ENCODE measurements at regions not wholly inside any gene's neighbourhood (a gene's known extent, or its start where the extent isn't known, plus 50 kb on each side); places are given as distances from the start of the nearest gene placed in this dataset.

DNA sequence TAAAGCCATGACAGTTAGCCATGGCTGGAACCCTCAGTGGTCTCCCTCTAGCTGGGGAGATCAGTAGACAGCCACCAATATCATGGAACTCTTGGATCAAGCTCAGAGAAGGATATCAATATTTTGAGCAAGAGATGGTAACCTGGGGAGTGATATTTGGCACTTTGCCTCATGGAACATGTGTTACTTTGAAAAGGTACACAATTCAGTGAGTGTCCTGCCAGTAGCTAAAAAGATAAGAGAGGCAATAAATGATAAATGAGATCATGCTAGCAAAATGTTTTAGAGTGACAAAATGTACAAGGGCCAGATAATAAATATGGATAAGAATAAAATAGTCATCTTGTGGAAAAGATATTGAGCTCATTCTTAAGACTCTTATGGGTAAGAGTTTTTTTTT, 1618.7 kb downstream of the OLFM4 start:
- Histone ChIP-seq H3K9me3 (ENCODE audit: control insufficient read depth, insufficient read depth, low read depth, low read length) (no peaks in the 10 kb centered on the region), H3K4me1 (ENCODE audit: control insufficient read depth, insufficient read depth, low read length) (no peaks in the 10 kb centered on the region), H3K27ac (ENCODE audit: extremely low read depth, low read depth, low read length) (no peak overlapping the region), H3K36me3 (ENCODE audit: control insufficient read depth in 2 of 2, insufficient read depth in 1 of 2, low read length in 2 of 2) (no peaks in the 10 kb centered on the region), H3K4me3 (ENCODE audit: low read depth, low read length) (no peak overlapping the region)
- ChIA-PET CTCF (no interaction called here), POLR2A (no interaction called here)
- TF ChIP-seq ZNF202 (tag by site-specific recombination; IDR thresholded peaks at IDR 0.05; ENCODE audit: borderline replicate concordance) = no peak
- no peak for TF ChIP-seq SP2 (tag by site-specific recombination; IDR thresholded peaks at IDR 0.05)
- no peak for TF ChIP-seq BCL11B (tag by site-specific recombination; IDR thresholded peaks at IDR 0.05; ENCODE audit: low read depth)
- TF ChIP-seq ZNF133 (tag by site-specific recombination; IDR thresholded peaks at IDR 0.05) = no peak
- no peak for TF ChIP-seq WT1 (tag by site-specific recombination; IDR thresholded peaks at IDR 0.05)
- TF ChIP-seq ZNF112 (tag by site-specific recombination; IDR thresholded peaks at IDR 0.05) = no peak
- TF ChIP-seq ZNF121 (tag by site-specific recombination; IDR thresholded peaks at IDR 0.05) = no peak
- no peak for TF ChIP-seq PBX3 (CRISPR knock-in tag; IDR thresholded peaks at IDR 0.05)
- TF ChIP-seq, protein P1, sequence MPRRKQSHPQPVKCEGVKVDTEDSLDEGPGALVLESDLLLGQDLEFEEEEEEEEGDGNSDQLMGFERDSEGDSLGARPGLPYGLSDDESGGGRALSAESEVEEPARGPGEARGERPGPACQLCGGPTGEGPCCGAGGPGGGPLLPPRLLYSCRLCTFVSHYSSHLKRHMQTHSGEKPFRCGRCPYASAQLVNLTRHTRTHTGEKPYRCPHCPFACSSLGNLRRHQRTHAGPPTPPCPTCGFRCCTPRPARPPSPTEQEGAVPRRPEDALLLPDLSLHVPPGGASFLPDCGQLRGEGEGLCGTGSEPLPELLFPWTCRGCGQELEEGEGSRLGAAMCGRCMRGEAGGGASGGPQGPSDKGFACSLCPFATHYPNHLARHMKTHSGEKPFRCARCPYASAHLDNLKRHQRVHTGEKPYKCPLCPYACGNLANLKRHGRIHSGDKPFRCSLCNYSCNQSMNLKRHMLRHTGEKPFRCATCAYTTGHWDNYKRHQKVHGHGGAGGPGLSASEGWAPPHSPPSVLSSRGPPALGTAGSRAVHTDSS (tag by site-specific recombination; IDR thresholded peaks at IDR 0.05) = no peak
- TF ChIP-seq ZNF629 (tag by site-specific recombination; IDR thresholded peaks at IDR 0.05) = no peak
- TF ChIP-seq YY2 (tag by site-specific recombination; IDR thresholded peaks at IDR 0.05) = no peak
- TF ChIP-seq ZNF341 (tag by site-specific recombination; IDR thresholded peaks at IDR 0.05; ENCODE audit: low read depth) = no peak
- no peak for TF ChIP-seq HOXA7 (CRISPR knock-in tag; IDR thresholded peaks at IDR 0.05; ENCODE audit: borderline replicate concordance)
- no peak for TF ChIP-seq ZNF610 (tag by site-specific recombination; IDR thresholded peaks at IDR 0.05; ENCODE audit: borderline replicate concordance)
- TF ChIP-seq ZFP69B (tag by site-specific recombination; IDR thresholded peaks at IDR 0.05) = no peak
- no peak for TF ChIP-seq ZNF362 (tag by site-specific recombination; IDR thresholded peaks at IDR 0.05)
- TF ChIP-seq ZNF837 (tag by site-specific recombination; IDR thresholded peaks at IDR 0.05) = no peak
- no peak for TF ChIP-seq ZSCAN23 (tag by site-specific recombination; IDR thresholded peaks at IDR 0.05)
- TF ChIP-seq ZSCAN16 (tag by site-specific recombination; IDR thresholded peaks at IDR 0.05) = no peak
- TF ChIP-seq GLI2 (tag by site-specific recombination; IDR thresholded peaks at IDR 0.05; ENCODE audit: borderline replicate concordance, low read depth) = no peak

DNA sequence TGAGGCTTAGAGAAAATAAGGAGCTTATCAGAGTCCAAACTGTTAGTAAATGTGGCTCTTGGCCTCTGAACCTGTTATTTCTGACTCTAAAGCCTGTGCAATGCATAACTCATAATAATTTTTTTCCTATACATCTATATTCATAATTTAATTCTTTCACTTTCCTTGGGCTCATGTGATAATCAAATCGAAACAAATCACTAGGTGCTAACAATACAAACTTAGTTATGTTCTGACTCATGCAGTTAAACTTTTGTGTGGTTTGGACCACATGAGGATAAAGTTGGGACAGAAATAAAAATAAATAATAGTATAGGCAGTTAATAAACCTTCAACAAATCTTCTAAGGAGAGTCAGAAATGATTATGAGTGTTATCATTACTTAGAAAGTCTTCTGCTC, 1629.0 kb downstream of the OLFM4 start:
- Histone ChIP-seq H3K27ac (ENCODE audit: extremely low read depth, low read depth, low read length) (no peak overlapping the region), H3K4me1 (ENCODE audit: control insufficient read depth, insufficient read depth, low read length) (no peaks in the 10 kb centered on the region), H3K36me3 (ENCODE audit: control insufficient read depth in 2 of 2, insufficient read depth in 1 of 2, low read length in 2 of 2) (no peaks in the 10 kb centered on the region), H3K9me3 (ENCODE audit: control insufficient read depth, insufficient read depth, low read depth, low read length) (no peaks in the 10 kb centered on the region), H3K4me3 (ENCODE audit: low read depth, low read length) (no peak overlapping the region)
- ChIA-PET CTCF (no interaction called here), POLR2A (no interaction called here)
- no peak for TF ChIP-seq ZSCAN30 (tag by site-specific recombination; IDR thresholded peaks at IDR 0.05)
- TF ChIP-seq, protein P2, sequence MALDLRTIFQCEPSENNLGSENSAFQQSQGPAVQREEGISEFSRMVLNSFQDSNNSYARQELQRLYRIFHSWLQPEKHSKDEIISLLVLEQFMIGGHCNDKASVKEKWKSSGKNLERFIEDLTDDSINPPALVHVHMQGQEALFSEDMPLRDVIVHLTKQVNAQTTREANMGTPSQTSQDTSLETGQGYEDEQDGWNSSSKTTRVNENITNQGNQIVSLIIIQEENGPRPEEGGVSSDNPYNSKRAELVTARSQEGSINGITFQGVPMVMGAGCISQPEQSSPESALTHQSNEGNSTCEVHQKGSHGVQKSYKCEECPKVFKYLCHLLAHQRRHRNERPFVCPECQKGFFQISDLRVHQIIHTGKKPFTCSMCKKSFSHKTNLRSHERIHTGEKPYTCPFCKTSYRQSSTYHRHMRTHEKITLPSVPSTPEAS (tag by site-specific recombination; IDR thresholded peaks at IDR 0.05) = no peak
- TF ChIP-seq SALL2 (tag by site-specific recombination; IDR thresholded peaks at IDR 0.05; ENCODE audit: borderline replicate concordance) = no peak
- TF ChIP-seq ZNF394 (tag by site-specific recombination; IDR thresholded peaks at IDR 0.05; ENCODE audit: borderline replicate concordance) = no peak
- TF ChIP-seq ZNF26 (tag by site-specific recombination; IDR thresholded peaks at IDR 0.05) = no peak
- no peak for TF ChIP-seq YY2 (tag by site-specific recombination; IDR thresholded peaks at IDR 0.05)
- no peak for TF ChIP-seq ZNF521 (tag by site-specific recombination; IDR thresholded peaks at IDR 0.05)
- TF ChIP-seq ZBTB21 (tag by site-specific recombination; IDR thresholded peaks at IDR 0.05) = no peak
- TF ChIP-seq ZNF830 (tag by site-specific recombination; IDR thresholded peaks at IDR 0.05; ENCODE audit: low read depth) = no peak
- no peak for TF ChIP-seq ZNF239 (tag by site-specific recombination; IDR thresholded peaks at IDR 0.05)
- no peak for TF ChIP-seq ZNF473 (tag by site-specific recombination; IDR thresholded peaks at IDR 0.05)
- TF ChIP-seq, protein P1 (tag by site-specific recombination; IDR thresholded peaks at IDR 0.05) = no peak
